ENCODE measurements at regions not wholly inside any gene's neighbourhood (a gene's known extent, or its start where the extent isn't known, plus 50 kb on each side); places are given as distances from the start of the nearest gene placed in this dataset.

DNA sequence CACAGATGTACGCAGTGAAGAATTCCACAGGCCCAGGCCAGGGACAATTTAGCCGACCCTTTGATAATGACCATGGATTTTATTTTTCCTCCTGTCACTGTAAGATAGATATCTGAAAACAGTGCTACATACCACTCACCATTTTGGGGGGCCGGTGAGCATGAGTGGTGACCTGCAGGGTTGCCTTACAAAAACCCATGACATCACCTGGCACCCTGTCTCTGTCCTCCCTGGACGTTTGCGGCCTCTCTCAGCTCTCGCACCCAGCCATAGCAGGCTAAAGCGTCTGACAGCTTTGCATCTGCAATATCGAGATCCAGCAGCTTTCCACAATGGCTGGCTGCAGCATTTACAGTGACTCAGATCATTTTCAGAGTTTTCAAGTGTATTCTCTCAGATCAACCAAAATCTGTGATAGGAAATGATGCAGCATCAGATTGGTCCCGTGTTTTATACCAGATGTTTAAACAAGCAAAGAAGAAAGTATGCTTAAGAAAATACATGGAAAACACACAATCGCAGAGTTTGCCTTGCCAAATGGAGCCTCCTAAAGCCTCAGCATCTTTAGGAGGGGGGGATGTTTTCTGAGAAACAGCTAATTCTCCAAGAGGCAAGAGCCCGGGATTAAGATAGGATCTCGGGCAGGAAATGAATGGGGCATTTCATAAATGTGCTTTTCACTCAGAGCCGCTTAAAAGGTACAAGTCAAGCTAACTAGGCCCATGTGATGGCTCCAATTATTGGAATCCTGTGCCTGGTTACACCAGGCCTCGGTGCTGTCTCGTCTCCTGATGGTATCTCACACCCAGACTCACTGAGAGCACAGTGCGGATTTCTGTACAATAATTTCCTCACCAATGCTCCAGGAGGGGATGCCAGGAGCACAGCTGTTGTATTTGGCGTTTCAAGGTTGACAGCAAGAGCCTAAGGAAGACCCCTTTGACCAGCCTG, 257.3 kb downstream of the XXYLT1 start:
- no peak for DNase-seq

- no peak for DNase-seq
Measured at GRCh38 chr3:195015021-195015420, 255.9 kb downstream of the XXYLT1 start.

DNA sequence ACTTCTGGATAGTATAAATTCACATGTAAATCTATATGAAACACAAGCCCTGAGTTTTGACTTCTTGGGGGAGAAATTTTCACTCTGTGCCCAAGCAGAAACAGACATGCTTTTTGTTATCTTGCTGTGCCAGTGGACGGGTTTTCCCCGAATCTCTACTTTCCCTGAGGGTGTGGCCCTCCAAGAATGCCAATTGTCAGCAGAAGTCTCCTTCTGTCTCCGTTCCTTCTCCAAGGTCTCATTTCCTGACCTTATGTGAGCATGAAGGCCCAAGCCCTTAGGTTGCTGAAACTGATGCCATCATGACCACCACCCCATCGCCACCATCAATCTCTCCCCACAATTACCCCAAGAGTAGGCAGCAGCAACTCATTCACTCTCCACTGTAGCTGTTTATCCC, 253.8 kb downstream of the XXYLT1 start:
- no peak for DNase-seq
